HEK293 (cell line): ENCODE measurements at regions not wholly inside any gene's neighbourhood (a gene's known extent, or its start where the extent isn't known, plus 50 kb on each side); places are given as distances from the start of the nearest gene placed in this dataset.

Source experiments
- CTCF ChIA-PET: fragments of 350-600 bp; formaldehyde crosslinking; extraction: SDS; loops from one replicate; lab custom pipeline; 2021; ENCODE audit warnings: antibody characterized with exemption; lab: Yijun Ruan, JAX
- POLR2A ChIA-PET: fragments of 300-600 bp; formaldehyde crosslinking; extraction: SDS; loops from one replicate; lab custom pipeline; 2020; ENCODE audit warnings: antibody characterized with exemption, inconsistent platforms; lab: Yijun Ruan, JAX
- H3K27ac ChIP-seq: fragments of 200-500 bp; sonication (Bioruptor generic); 2 replicates; pipeline ENCODE4 v1.5.1; 2014; ENCODE audit warnings: low read depth, low read length, control low read depth, inconsistent platforms; ENCODE audit errors: extremely low read depth
- H3K36me3 ChIP-seq, 2 experiments: fragments of 200-500 bp in 1 of 2; sonication (Bioruptor generic) in 1 of 2; 1 replicate in 1 of 2; 2 replicates in 1 of 2; pipeline ENCODE4 v1.5.1; 2014 to 2017; ENCODE audit warnings: inconsistent platforms in 2 of 2, low read length in 2 of 2; ENCODE audit not compliant: control insufficient read depth in 2 of 2, insufficient read depth in 1 of 2
- H3K4me1 ChIP-seq: fragments of 200-500 bp; sonication (Bioruptor generic); 2 replicates; pipeline ENCODE4 v1.5.1; 2014; ENCODE audit warnings: mild to moderate bottlenecking, low read length, inconsistent platforms; ENCODE audit not compliant: control insufficient read depth, insufficient read depth
- H3K4me3 ChIP-seq: 2 replicates; pipeline ENCODE4 v1.5.1; 2011; ENCODE audit warnings: low read depth, mild to moderate bottlenecking, control low read depth, low read length, moderate library complexity
- H3K9me3 ChIP-seq: fragments of 200-500 bp; sonication (Bioruptor generic); 2 replicates; pipeline ENCODE4 v1.5.1; 2014; ENCODE audit warnings: low read depth, low read length, inconsistent platforms; ENCODE audit not compliant: control insufficient read depth, insufficient read depth
- BCL11A ChIP-seq: fragments of 450-650 bp; formaldehyde crosslinking; IDR thresholded peaks from 2 replicates; pipeline ENCODE4 v1.5.1; 2016; ENCODE audit warnings: low read depth, missing biosample characterization, missing genetic modification characterization
- EGR2 ChIP-seq: fragments of 450-650 bp; formaldehyde crosslinking; IDR thresholded peaks from 2 replicates; pipeline ENCODE4 v1.5.1; 2016; ENCODE audit warnings: low read depth, missing biosample characterization, missing genetic modification characterization
- HOXA7 ChIP-seq: sonication (generic); formaldehyde crosslinking; IDR thresholded peaks from 2 replicates; pipeline ENCODE4 v1.8.1; 2022; ENCODE audit warnings: missing genetic modification reagents, borderline replicate concordance
- KLF17 ChIP-seq: fragments of 450-650 bp; formaldehyde crosslinking; IDR thresholded peaks from 2 replicates; pipeline ENCODE4 v1.5.1; 2016; ENCODE audit warnings: missing biosample characterization, missing genetic modification characterization
- TRIM28 ChIP-seq: IDR thresholded peaks from 2 replicates; pipeline ENCODE4 v1.6.1; 2011; ENCODE audit warnings: low read length, control low read depth, borderline replicate concordance
- ZBTB8A ChIP-seq: fragments of 450-650 bp; formaldehyde crosslinking; IDR thresholded peaks from 2 replicates; pipeline ENCODE4 v1.5.1; 2016; ENCODE audit warnings: missing biosample characterization, missing genetic modification characterization
- ZFP37 ChIP-seq: fragments of 450-650 bp; formaldehyde crosslinking; IDR thresholded peaks from 2 replicates; pipeline ENCODE4 v1.5.1; 2016; ENCODE audit warnings: missing biosample characterization, missing genetic modification characterization
- ZIC2 ChIP-seq: fragments of 450-650 bp; formaldehyde crosslinking; IDR thresholded peaks from 2 replicates; pipeline ENCODE4 v1.5.1; 2016; ENCODE audit warnings: missing biosample characterization, missing genetic modification characterization
- ZNF211 ChIP-seq: fragments of 450-650 bp; formaldehyde crosslinking; IDR thresholded peaks from 2 replicates; pipeline ENCODE4 v1.5.1; 2016; ENCODE audit warnings: low read depth, missing biosample characterization, missing genetic modification characterization
- ZNF354C ChIP-seq: fragments of 450-650 bp; formaldehyde crosslinking; IDR thresholded peaks from 2 replicates; pipeline ENCODE4 v1.5.1; 2016; ENCODE audit warnings: missing biosample characterization, missing genetic modification characterization, low read depth, borderline replicate concordance
- ZNF404 ChIP-seq: fragments of 450-650 bp; formaldehyde crosslinking; IDR thresholded peaks from 2 replicates; pipeline ENCODE4 v1.5.1; 2017; ENCODE audit warnings: missing biosample characterization, missing genetic modification characterization
- ZNF449 ChIP-seq: fragments of 450-650 bp; formaldehyde crosslinking; IDR thresholded peaks from 2 replicates; pipeline ENCODE4 v1.5.1; 2017; ENCODE audit warnings: missing biosample characterization, mild to moderate bottlenecking, missing genetic modification characterization, moderate library complexity
- ZNF561 ChIP-seq: fragments of 450-650 bp; IDR thresholded peaks from 2 replicates; pipeline ENCODE4 v1.5.1; 2018; ENCODE audit warnings: missing biosample characterization, missing genetic modification characterization, borderline replicate concordance
- ZNF585B ChIP-seq: fragments of 450-650 bp; formaldehyde crosslinking; IDR thresholded peaks from 2 replicates; pipeline ENCODE4 v1.5.1; 2016; ENCODE audit warnings: missing biosample characterization, missing genetic modification characterization
- ZNF626 ChIP-seq: fragments of 450-650 bp; sonication (Bioruptor Pico); formaldehyde crosslinking; IDR thresholded peaks from 2 replicates; pipeline ENCODE4 v1.5.1; 2018; ENCODE audit warnings: missing biosample characterization, missing genetic modification characterization, inconsistent platforms
- ZSCAN23 ChIP-seq: fragments of 450-650 bp; formaldehyde crosslinking; IDR thresholded peaks from 2 replicates; pipeline ENCODE4 v1.5.1; 2016; ENCODE audit warnings: missing biosample characterization, missing genetic modification characterization
- TF ChIP-seq, protein P1 (sequence below): fragments of 450-650 bp; formaldehyde crosslinking; IDR thresholded peaks from 2 replicates; pipeline ENCODE4 v1.5.1; 2016; ENCODE audit warnings: missing biosample characterization, missing genetic modification characterization
- TF ChIP-seq, protein P2 (sequence below): fragments of 450-650 bp; formaldehyde crosslinking; IDR thresholded peaks from 2 replicates; pipeline ENCODE4 v1.5.1; 2016; ENCODE audit warnings: missing biosample characterization, missing genetic modification characterization, borderline replicate concordance
- TF ChIP-seq, protein P3 (sequence below): fragments of 450-650 bp; formaldehyde crosslinking; IDR thresholded peaks from 2 replicates; pipeline ENCODE4 v1.5.1; 2017; ENCODE audit warnings: missing biosample characterization, missing genetic modification characterization
- TF ChIP-seq, protein P4 (sequence below): fragments of 450-650 bp; formaldehyde crosslinking; IDR thresholded peaks from 2 replicates; pipeline ENCODE4 v1.5.1; 2016; ENCODE audit warnings: missing biosample characterization, missing genetic modification characterization
- TF ChIP-seq, protein P5 (sequence below): fragments of 450-650 bp; formaldehyde crosslinking; conservative IDR thresholded peaks from 2 replicates; pipeline ENCODE4 v1.5.1; 2016; ENCODE audit warnings: low read depth, missing biosample characterization, missing genetic modification characterization

DNA sequence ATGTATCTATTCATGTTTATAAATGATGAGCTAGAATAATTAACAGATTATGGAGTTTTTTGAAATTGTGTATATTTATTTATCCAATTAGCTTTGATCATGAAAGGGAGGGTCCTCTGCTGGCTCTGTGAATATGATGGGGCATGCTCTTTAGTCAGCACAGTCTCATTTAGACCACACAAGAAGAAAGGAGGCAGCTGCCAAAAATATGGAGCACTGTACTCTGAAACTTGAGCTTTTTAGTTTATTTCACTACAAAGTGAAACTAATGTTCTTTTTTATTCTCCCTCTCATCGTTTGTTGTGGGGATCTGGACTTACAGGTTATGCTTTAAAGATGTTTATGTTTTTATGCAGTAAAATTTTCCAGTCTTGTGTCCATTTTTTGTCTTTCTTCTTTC lies 266.9 kb upstream of the GULP1 start (continued):
- TF ChIP-seq, protein P1, sequence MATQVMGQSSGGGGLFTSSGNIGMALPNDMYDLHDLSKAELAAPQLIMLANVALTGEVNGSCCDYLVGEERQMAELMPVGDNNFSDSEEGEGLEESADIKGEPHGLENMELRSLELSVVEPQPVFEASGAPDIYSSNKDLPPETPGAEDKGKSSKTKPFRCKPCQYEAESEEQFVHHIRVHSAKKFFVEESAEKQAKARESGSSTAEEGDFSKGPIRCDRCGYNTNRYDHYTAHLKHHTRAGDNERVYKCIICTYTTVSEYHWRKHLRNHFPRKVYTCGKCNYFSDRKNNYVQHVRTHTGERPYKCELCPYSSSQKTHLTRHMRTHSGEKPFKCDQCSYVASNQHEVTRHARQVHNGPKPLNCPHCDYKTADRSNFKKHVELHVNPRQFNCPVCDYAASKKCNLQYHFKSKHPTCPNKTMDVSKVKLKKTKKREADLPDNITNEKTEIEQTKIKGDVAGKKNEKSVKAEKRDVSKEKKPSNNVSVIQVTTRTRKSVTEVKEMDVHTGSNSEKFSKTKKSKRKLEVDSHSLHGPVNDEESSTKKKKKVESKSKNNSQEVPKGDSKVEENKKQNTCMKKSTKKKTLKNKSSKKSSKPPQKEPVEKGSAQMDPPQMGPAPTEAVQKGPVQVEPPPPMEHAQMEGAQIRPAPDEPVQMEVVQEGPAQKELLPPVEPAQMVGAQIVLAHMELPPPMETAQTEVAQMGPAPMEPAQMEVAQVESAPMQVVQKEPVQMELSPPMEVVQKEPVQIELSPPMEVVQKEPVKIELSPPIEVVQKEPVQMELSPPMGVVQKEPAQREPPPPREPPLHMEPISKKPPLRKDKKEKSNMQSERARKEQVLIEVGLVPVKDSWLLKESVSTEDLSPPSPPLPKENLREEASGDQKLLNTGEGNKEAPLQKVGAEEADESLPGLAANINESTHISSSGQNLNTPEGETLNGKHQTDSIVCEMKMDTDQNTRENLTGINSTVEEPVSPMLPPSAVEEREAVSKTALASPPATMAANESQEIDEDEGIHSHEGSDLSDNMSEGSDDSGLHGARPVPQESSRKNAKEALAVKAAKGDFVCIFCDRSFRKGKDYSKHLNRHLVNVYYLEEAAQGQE: no peak
- no peak for TF ChIP-seq ZNF585B (tag by site-specific recombination)
- TF ChIP-seq, all 188 proteins: peak for 0

GRCh38 chr2:188028739-188029138 lies 262.9 kb upstream of the GULP1 start:
- CTCF ChIA-PET: no interaction called here
- Histone ChIP-seq H3K9me3 (no peaks in the 10 kb centered on the region), H3K4me1 (no peaks in the 10 kb centered on the region), H3K36me3 (no peaks in the 10 kb centered on the region), H3K27ac (no peak overlapping the region), H3K4me3 (no peak overlapping the region)
- TF ChIP-seq ZSCAN23 (tag by site-specific recombination) (no peak), ZNF449 (tag by site-specific recombination) (no peak), ZFP37 (tag by site-specific recombination) (no peak), ZIC2 (tag by site-specific recombination) (no peak), BCL11A (no peak), ZBTB8A (tag by site-specific recombination) (no peak), KLF17 (no peak), HOXA7 (CRISPR knock-in tag) (no peak), ZNF561 (no peak), ZNF626 (no peak), EGR2 (no peak), TRIM28 (no peak), ZNF354C (tag by site-specific recombination) (no peak), ZNF404 (no peak), ZNF211 (tag by site-specific recombination) (no peak)
- TF ChIP-seq, protein P2, sequence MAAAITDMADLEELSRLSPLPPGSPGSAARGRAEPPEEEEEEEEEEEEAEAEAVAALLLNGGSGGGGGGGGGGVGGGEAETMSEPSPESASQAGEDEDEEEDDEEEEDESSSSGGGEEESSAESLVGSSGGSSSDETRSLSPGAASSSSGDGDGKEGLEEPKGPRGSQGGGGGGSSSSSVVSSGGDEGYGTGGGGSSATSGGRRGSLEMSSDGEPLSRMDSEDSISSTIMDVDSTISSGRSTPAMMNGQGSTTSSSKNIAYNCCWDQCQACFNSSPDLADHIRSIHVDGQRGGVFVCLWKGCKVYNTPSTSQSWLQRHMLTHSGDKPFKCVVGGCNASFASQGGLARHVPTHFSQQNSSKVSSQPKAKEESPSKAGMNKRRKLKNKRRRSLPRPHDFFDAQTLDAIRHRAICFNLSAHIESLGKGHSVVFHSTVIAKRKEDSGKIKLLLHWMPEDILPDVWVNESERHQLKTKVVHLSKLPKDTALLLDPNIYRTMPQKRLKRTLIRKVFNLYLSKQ (tag by site-specific recombination): no peak
- TF ChIP-seq, protein P3, sequence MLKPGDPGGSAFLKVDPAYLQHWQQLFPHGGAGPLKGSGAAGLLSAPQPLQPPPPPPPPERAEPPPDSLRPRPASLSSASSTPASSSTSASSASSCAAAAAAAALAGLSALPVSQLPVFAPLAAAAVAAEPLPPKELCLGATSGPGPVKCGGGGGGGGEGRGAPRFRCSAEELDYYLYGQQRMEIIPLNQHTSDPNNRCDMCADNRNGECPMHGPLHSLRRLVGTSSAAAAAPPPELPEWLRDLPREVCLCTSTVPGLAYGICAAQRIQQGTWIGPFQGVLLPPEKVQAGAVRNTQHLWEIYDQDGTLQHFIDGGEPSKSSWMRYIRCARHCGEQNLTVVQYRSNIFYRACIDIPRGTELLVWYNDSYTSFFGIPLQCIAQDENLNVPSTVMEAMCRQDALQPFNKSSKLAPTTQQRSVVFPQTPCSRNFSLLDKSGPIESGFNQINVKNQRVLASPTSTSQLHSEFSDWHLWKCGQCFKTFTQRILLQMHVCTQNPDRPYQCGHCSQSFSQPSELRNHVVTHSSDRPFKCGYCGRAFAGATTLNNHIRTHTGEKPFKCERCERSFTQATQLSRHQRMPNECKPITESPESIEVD (tag by site-specific recombination): no peak
- TF ChIP-seq, protein P4, sequence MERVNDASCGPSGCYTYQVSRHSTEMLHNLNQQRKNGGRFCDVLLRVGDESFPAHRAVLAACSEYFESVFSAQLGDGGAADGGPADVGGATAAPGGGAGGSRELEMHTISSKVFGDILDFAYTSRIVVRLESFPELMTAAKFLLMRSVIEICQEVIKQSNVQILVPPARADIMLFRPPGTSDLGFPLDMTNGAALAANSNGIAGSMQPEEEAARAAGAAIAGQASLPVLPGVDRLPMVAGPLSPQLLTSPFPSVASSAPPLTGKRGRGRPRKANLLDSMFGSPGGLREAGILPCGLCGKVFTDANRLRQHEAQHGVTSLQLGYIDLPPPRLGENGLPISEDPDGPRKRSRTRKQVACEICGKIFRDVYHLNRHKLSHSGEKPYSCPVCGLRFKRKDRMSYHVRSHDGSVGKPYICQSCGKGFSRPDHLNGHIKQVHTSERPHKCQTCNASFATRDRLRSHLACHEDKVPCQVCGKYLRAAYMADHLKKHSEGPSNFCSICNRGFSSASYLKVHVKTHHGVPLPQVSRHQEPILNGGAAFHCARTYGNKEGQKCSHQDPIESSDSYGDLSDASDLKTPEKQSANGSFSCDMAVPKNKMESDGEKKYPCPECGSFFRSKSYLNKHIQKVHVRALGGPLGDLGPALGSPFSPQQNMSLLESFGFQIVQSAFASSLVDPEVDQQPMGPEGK (tag by site-specific recombination): no peak
- TF ChIP-seq, protein P5, sequence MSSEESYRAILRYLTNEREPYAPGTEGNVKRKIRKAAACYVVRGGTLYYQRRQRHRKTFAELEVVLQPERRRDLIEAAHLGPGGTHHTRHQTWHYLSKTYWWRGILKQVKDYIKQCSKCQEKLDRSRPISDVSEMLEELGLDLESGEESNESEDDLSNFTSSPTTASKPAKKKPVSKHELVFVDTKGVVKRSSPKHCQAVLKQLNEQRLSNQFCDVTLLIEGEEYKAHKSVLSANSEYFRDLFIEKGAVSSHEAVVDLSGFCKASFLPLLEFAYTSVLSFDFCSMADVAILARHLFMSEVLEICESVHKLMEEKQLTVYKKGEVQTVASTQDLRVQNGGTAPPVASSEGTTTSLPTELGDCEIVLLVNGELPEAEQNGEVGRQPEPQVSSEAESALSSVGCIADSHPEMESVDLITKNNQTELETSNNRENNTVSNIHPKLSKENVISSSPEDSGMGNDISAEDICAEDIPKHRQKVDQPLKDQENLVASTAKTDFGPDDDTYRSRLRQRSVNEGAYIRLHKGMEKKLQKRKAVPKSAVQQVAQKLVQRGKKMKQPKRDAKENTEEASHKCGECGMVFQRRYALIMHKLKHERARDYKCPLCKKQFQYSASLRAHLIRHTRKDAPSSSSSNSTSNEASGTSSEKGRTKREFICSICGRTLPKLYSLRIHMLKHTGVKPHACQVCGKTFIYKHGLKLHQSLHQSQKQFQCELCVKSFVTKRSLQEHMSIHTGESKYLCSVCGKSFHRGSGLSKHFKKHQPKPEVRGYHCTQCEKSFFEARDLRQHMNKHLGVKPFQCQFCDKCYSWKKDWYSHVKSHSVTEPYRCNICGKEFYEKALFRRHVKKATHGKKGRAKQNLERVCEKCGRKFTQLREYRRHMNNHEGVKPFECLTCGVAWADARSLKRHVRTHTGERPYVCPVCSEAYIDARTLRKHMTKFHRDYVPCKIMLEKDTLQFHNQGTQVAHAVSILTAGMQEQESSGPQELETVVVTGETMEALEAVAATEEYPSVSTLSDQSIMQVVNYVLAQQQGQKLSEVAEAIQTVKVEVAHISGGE: no peak
- POLR2A ChIA-PET: no interaction called here
